DND-41 (cell line): ENCODE measurements at regions not wholly inside any gene's neighbourhood (a gene's known extent, or its start where the extent isn't known, plus 50 kb on each side); places are given as distances from the start of the nearest gene placed in this dataset.

ENCODE experiments used
- EZH2 ChIP-seq: IDR thresholded peaks from 3 replicates; pipeline ENCODE4 v1.6.1; 2012; ENCODE audit warnings: borderline replicate concordance, low read depth, mild to moderate bottlenecking, moderate library complexity, low read length, inconsistent platforms; ENCODE audit not compliant: severe bottlenecking
- TF ChIP-seq, protein P1 (sequence below): IDR thresholded peaks from 2 replicates; pipeline ENCODE4 v1.5.1; 2012; ENCODE audit warnings: borderline replicate concordance, low read length, moderate library complexity, mild to moderate bottlenecking; ENCODE audit not compliant: poor library complexity, severe bottlenecking; ENCODE audit errors: extremely low read depth

DNA sequence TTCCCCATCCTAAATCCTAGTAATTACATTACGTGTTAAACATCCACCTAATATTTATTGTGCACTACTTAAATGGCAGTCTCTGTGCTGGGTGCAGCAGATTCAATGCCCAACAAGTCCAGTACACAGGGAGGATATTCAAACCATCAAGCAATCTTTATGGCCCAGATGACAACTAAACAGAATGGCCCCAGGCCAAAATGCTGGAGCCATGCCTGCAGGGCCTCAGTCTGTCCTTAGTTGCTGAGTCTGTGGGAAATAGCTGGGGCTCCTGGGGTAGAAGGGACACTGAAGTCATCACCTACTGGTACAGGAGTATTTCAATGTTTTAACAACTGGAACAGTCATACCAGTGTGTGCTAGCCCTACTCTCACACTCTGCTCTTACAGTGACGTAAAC is 153.5 kb downstream of the ZNF608 start:
- TF ChIP-seq, protein P1, sequence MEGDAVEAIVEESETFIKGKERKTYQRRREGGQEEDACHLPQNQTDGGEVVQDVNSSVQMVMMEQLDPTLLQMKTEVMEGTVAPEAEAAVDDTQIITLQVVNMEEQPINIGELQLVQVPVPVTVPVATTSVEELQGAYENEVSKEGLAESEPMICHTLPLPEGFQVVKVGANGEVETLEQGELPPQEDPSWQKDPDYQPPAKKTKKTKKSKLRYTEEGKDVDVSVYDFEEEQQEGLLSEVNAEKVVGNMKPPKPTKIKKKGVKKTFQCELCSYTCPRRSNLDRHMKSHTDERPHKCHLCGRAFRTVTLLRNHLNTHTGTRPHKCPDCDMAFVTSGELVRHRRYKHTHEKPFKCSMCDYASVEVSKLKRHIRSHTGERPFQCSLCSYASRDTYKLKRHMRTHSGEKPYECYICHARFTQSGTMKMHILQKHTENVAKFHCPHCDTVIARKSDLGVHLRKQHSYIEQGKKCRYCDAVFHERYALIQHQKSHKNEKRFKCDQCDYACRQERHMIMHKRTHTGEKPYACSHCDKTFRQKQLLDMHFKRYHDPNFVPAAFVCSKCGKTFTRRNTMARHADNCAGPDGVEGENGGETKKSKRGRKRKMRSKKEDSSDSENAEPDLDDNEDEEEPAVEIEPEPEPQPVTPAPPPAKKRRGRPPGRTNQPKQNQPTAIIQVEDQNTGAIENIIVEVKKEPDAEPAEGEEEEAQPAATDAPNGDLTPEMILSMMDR: no peak
- no peak for TF ChIP-seq EZH2
